Fibroblast of skin of right quadriceps (primary cell): ENCODE measurements at regions not wholly inside any gene's neighbourhood (a gene's known extent, or its start where the extent isn't known, plus 50 kb on each side); places are given as distances from the start of the nearest gene placed in this dataset.

Source experiments
- DNase-seq: peaks from one replicate; pipeline ENCODE4 v3.0.0-alpha.2; 2013

- no peak for DNase-seq
Measured at GRCh38 chr12:15033029-15033428, 60.2 kb downstream of the PDE6H start.

GRCh38 chr12:15033641-15034040 is 60.8 kb downstream of the PDE6H start:
- DNase-seq, result no peak

DNA sequence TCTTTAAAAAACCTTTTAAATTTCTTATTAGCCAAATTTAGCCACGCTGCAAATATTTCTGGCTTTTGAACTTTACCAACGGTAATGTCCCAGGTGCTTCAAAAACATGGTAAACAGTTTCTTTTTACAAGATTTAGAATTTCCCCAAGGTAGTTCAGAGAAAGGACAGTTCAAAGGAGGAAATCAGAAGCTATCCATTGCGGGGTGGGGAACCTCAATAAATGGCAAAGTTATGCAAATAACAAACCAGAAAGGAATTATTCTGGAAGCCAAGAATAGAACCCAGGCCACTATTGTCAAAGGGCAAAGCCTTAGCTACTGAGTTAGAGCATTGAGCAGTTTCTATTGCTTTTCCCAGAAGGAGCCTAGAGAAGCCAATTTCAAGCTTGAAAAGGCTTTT is 62.3 kb downstream of the PDE6H start:
- no peak for DNase-seq

GRCh38 chr12:15037091-15037687 is 64.3 kb downstream of the PDE6H start:
- no peak for DNase-seq

DNA sequence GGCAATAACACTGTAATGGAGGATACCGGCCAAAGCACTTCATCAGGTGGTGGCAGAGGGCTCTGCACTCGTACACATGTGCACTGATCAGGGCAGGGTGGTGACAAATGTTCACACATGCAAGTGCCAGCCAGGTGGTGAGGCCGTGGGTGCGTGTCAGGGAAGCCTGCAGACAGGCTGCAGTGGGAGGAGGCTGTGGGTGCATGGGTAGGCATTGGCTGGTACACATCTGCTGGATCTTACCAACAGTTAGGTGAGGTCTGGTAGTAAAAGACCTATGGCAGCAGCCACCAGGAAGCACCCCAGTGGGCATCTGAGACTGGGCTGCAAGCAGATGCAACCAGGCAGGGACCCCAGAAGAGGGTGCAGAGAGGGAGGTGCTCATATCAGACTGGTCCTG is 65.3 kb downstream of the PDE6H start:
- no peak for DNase-seq

DNA sequence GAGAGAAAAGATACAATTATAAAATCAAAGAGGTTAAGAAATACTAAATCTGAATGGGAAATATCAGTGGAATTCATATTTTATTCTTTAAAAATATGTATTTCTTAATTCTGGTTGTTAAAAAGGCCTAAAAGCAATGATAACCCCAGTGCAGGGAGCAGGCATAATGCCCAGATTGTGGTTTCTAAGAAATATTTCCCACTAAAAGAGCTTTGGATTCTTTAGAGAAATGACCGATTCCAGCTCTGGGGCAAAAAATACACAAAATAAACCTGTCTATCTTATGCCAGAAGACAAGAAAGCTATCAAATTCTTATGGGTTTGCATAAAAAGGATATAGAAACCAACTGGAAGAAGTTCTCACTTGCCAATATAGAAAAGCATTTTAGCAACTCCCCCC is 71.6 kb downstream of the PDE6H start:
- DNase-seq, result peak; percentile 47

- no peak for DNase-seq
Measured at GRCh38 chr12:15045451-15045850, 72.6 kb downstream of the PDE6H start.

DNA sequence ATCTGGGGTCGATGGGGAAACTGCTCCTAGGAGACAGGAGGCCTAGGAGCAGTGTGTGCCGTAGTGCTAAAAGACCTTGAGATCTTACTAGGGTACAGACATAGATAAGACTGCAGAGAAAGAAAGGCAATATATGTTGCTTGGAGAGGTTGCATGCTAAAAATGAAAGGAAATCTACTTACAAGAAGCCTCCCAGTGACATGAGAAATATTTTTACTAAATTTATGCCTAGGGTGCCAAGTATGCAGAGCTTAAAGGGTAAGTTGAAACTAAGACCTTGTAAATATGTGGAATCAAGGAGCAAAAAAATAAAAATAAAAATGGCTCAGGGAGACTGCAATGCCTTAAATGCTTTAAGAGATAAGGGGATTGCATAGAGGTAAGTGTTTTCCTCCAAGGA is 74.8 kb downstream of the PDE6H start:
- DNase-seq, result no peak

GRCh38 chr12:15049461-15050153 is 76.8 kb downstream of the PDE6H start:
- no peak for DNase-seq

- peak; percentile 37 for DNase-seq
Measured at GRCh38 chr12:15050659-15051058, 77.8 kb downstream of the PDE6H start.

GRCh38 chr12:15052691-15053090 is 79.8 kb downstream of the PDE6H start:
- DNase-seq, result no peak

DNA sequence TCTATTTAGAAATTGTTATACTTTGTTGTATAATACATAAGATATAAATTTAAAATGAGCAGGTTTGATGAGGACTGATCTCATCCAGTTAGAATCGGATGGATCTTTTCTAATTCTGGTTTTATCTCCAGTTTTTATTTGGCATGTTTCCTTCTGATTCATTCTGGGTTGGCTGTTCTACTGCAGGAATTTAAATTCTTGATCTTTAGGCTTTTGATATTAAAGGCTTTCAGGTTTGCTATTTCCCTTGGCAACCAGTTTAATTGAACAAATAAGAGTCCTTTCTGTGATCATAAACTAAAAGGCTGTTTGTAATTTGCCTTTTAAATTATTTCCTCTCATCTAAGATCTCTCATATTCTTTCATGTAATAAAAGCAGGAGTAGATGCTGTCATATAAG is 83.4 kb downstream of the PDE6H start:
- no peak for DNase-seq
